T-cell (primary cell): ENCODE measurements at regions not wholly inside any gene's neighbourhood (a gene's known extent, or its start where the extent isn't known, plus 50 kb on each side); places are given as distances from the start of the nearest gene placed in this dataset.

ENCODE experiments used
- ATAC-seq, 4 experiments: fragments of 200-7000 bp in 3 of 4; fragments of 150-1000 bp in 1 of 4; cut with Tn5 transposase; replicated peaks in 1 of 4; 1 replicate in 3 of 4; 2 replicates in 1 of 4; pipeline ENCODE4 v1.10.0; 2021; ENCODE audit warnings: moderate library complexity in 3 of 4, mild to moderate bottlenecking in 2 of 4, moderate number of reproducible peaks in 1 of 4
- CTCF ChIA-PET, 2 donors: fragments of 300-600 bp; sonication (Branson Sonifier 250); formaldehyde crosslinking; loops; one replicate each; lab custom pipeline; 2022; ENCODE audit warnings: antibody characterized with exemption in 2 of 2; lab: Charles Lee
- POLR2A ChIA-PET, 2 donors: fragments of 300-600 bp; sonication (Branson Sonifier 250); formaldehyde crosslinking; loops; one replicate each; lab custom pipeline; 2022; ENCODE audit warnings: antibody characterized with exemption in 2 of 2; lab: Charles Lee
- DNase-seq, 35 experiments: peaks; one replicate each; pipeline versions ENCODE4 v3.0.0 to v3.0.0-alpha.2; 2013 to 2023
- H3K27ac ChIP-seq: one replicate; pipeline ENCODE4 v1.5.1; 2013; ENCODE audit warnings: low read length
- H3K27me3 ChIP-seq, 2 experiments: replicated peaks in 1 of 2; 1 replicate in 1 of 2; 2 replicates in 1 of 2; pipeline versions ENCODE4 v1.6.1 to v1.7.0; 2013; ENCODE audit warnings: low read length in 1 of 2, mixed read lengths in 1 of 2; ENCODE audit not compliant: control insufficient read depth in 2 of 2, insufficient read depth in 2 of 2; ENCODE audit errors: extremely low read depth in 1 of 2
- H3K36me3 ChIP-seq, 2 donors: 1 replicate in 1 of 2; 2 replicates in 1 of 2; pipeline versions ENCODE4 v1.6.1 to v1.7.0; 2013; ENCODE audit warnings: low read length in 1 of 2; ENCODE audit not compliant: control insufficient read depth in 2 of 2, insufficient read depth in 1 of 2; ENCODE audit errors: extremely low read depth in 1 of 2
- H3K4me1 ChIP-seq, 2 experiments: 1 replicate in 1 of 2; 2 replicates in 1 of 2; pipeline versions ENCODE4 v1.6.1 to v1.7.0; 2013; ENCODE audit warnings: low read length in 2 of 2, mixed read lengths in 1 of 2; ENCODE audit not compliant: insufficient read depth in 2 of 2, control insufficient read depth in 1 of 2; ENCODE audit errors: extremely low read depth in 1 of 2
- H3K4me3 ChIP-seq, 2 donors: 1 replicate in 1 of 2; 2 replicates in 1 of 2; pipeline versions ENCODE4 v1.5.1 to v1.7.0; 2013; ENCODE audit warnings: mild to moderate bottlenecking in 2 of 2, low read length in 1 of 2, moderate library complexity in 1 of 2; ENCODE audit not compliant: control insufficient read depth in 1 of 2; ENCODE audit errors: extremely low read depth in 1 of 2
- H3K9me3 ChIP-seq: 2 replicates; pipeline ENCODE4 v1.7.0; 2013
- H3K27ac Mint-ChIP-seq, 2 donors: one replicate each; pipeline ENCODE4 v1.8.0; 2020 to 2021; ENCODE audit warnings: mild to moderate bottlenecking in 2 of 2, mixed read lengths in 2 of 2
- H3K27me3 Mint-ChIP-seq, 2 donors: one replicate each; pipeline ENCODE4 v1.8.0; 2021 to 2022; ENCODE audit warnings: mixed read lengths in 2 of 2
- H3K36me3 Mint-ChIP-seq: one replicate; pipeline ENCODE4 v1.8.0; 2021; ENCODE audit warnings: mixed read lengths
- H3K4me1 Mint-ChIP-seq, 3 donors: one replicate each; pipeline ENCODE4 v1.8.0; 2020 to 2022; ENCODE audit warnings: mixed read lengths in 3 of 3, mild to moderate bottlenecking in 1 of 3
- H3K4me3 Mint-ChIP-seq, 3 donors: one replicate each; pipeline ENCODE4 v1.8.0; 2020 to 2022; ENCODE audit warnings: mild to moderate bottlenecking in 3 of 3, mixed read lengths in 3 of 3, moderate library complexity in 3 of 3
- H3K9me3 Mint-ChIP-seq, 3 donors: one replicate each; pipeline ENCODE4 v1.8.0; 2020 to 2022; ENCODE audit warnings: mixed read lengths in 3 of 3
- WGBS: methylation state at CpG from one replicate; pipeline ENCODE4 v1.1.5; 2013; ENCODE audit warnings: missing lambda C conversion rate; ENCODE audit not compliant: insufficient coverage; 5-methylcytosine and 5-hydroxymethylcytosine counted together

GRCh38 chr3:159779883-159780282 is 208.8 kb upstream of the IL12A start:
- Mint-ChIP-seq H3K27me3 (peaks cover 10 to 21% of the 10 kb centered on the region in 2 donors), H3K27ac (no peak overlapping the region), H3K9me3 (no peaks in the 10 kb centered on the region), H3K4me1 (no peaks in the 10 kb centered on the region), H3K36me3 (no peaks in the 10 kb centered on the region), H3K4me3 (no peak overlapping the region)
- H3K36me3 ChIP-seq: no peaks in the 10 kb centered on the region
- WGBS: 88% methylated on average over 6 of the region's 6 CpGs
- ATAC-seq (no peak), DNase-seq (no peak)
- peaks cover 0 to 9% of the 10 kb centered on the region in 2 experiments for H3K27me3 ChIP-seq
- H3K27ac ChIP-seq: no peak overlapping the region
- no peak overlapping the region for H3K4me3 ChIP-seq
- ChIA-PET POLR2A (no interaction called here), CTCF (no interaction called here)
- no peaks in the 10 kb centered on the region for H3K4me1 ChIP-seq
- no peaks in the 10 kb centered on the region for H3K9me3 ChIP-seq

- Mint-ChIP-seq H3K36me3 (no peaks in the 10 kb centered on the region), H3K27ac (no peak overlapping the region), H3K4me3 (no peak overlapping the region), H3K9me3 (no peaks in the 10 kb centered on the region), H3K4me1 (no peaks in the 10 kb centered on the region), H3K27me3 (peaks cover 5 to 11% of the 10 kb centered on the region in 2 donors)
- POLR2A ChIA-PET: no interaction called here
- CTCF ChIA-PET: no interaction called here
- WGBS: no CpG with 5 or more reads among the region's 2 CpGs
- Histone ChIP-seq H3K4me1 (no peaks in the 10 kb centered on the region), H3K27ac (no peak overlapping the region), H3K27me3 (peaks cover 0 to 3% of the 10 kb centered on the region in 2 experiments), H3K36me3 (no peaks in the 10 kb centered on the region), H3K9me3 (no peaks in the 10 kb centered on the region), H3K4me3 (no peak overlapping the region)
- ATAC-seq (no peak), DNase-seq (no peak)
Measured at GRCh38 chr3:159781867-159782266, 206.8 kb upstream of the IL12A start.

GRCh38 chr3:159782724-159783421 is 205.8 kb upstream of the IL12A start:
- Histone ChIP-seq H3K27me3 (peaks cover 0 to 3% of the 10 kb centered on the region in 2 experiments), H3K27ac (no peak overlapping the region), H3K4me3 (no peak overlapping the region), H3K4me1 (no peaks in the 10 kb centered on the region), H3K36me3 (no peaks in the 10 kb centered on the region), H3K9me3 (no peaks in the 10 kb centered on the region)
- peaks cover 3 to 14% of the 10 kb centered on the region in 2 donors for H3K27me3 Mint-ChIP-seq
- ChIA-PET POLR2A (no interaction called here), CTCF (no interaction called here)
- WGBS: no CpG with 5 or more reads among the region's 5 CpGs
- no peaks in the 10 kb centered on the region for H3K9me3 Mint-ChIP-seq
- H3K4me3 Mint-ChIP-seq: no peak overlapping the region
- no peak for DNase-seq
- no peak overlapping the region for H3K27ac Mint-ChIP-seq
- no peaks in the 10 kb centered on the region for H3K36me3 Mint-ChIP-seq
- no peaks in the 10 kb centered on the region for H3K4me1 Mint-ChIP-seq
- ATAC-seq: no peak

- H3K4me3 ChIP-seq: no peak overlapping the region
- 83% methylated on average over 5 of the region's 13 CpGs for WGBS
- no peaks in the 10 kb centered on the region for H3K9me3 ChIP-seq
- no peak for DNase-seq
- POLR2A ChIA-PET: no interaction called here
- Mint-ChIP-seq H3K4me3 (no peak overlapping the region), H3K9me3 (no peaks in the 10 kb centered on the region), H3K36me3 (no peaks in the 10 kb centered on the region), H3K4me1 (no peaks in the 10 kb centered on the region), H3K27me3 (peaks cover 3 to 14% of the 10 kb centered on the region in 2 donors), H3K27ac (no peak overlapping the region)
- H3K27me3 ChIP-seq: peaks cover 0 to 3% of the 10 kb centered on the region in 2 experiments
- no peak overlapping the region for H3K27ac ChIP-seq
- CTCF ChIA-PET: no interaction called here
- no peaks in the 10 kb centered on the region for H3K36me3 ChIP-seq
- no peaks in the 10 kb centered on the region for H3K4me1 ChIP-seq
- ATAC-seq: no peak
Measured at GRCh38 chr3:159783780-159784742, 204.6 kb upstream of the IL12A start.

- DNase-seq (no peak), ATAC-seq (no peak)
- no CpG with 5 or more reads among the region's 1 CpG for WGBS
- no peak overlapping the region for H3K27ac Mint-ChIP-seq
- H3K36me3 Mint-ChIP-seq: no peaks in the 10 kb centered on the region
- POLR2A ChIA-PET: interaction anchor here in 1 of 2 donors (0.6 kb wide), 2 partner anchors 191 to 622 kb away, joined by 5 to 6 read pairs; no protein-coding TSS in a partner anchor
- Histone ChIP-seq H3K4me3 (no peak overlapping the region), H3K36me3 (no peaks in the 10 kb centered on the region), H3K4me1 (no peaks in the 10 kb centered on the region), H3K27ac (no peak overlapping the region), H3K9me3 (no peaks in the 10 kb centered on the region), H3K27me3 (peaks cover 0 to 3% of the 10 kb centered on the region in 2 experiments)
- peaks cover 3 to 14% of the 10 kb centered on the region in 2 donors for H3K27me3 Mint-ChIP-seq
- no peaks in the 10 kb centered on the region for H3K4me1 Mint-ChIP-seq
- CTCF ChIA-PET: no interaction called here
- H3K4me3 Mint-ChIP-seq: no peak overlapping the region
- H3K9me3 Mint-ChIP-seq: no peaks in the 10 kb centered on the region
Measured at GRCh38 chr3:159785273-159785708, 203.3 kb upstream of the IL12A start.

GRCh38 chr3:159786489-159787177 is 202.0 kb upstream of the IL12A start:
- Mint-ChIP-seq H3K36me3 (no peaks in the 10 kb centered on the region), H3K27ac (no peak overlapping the region), H3K27me3 (peaks cover 3 to 14% of the 10 kb centered on the region in 2 donors), H3K4me3 (no peak overlapping the region), H3K4me1 (no peaks in the 10 kb centered on the region), H3K9me3 (no peaks in the 10 kb centered on the region)
- ChIA-PET POLR2A (no interaction called here), CTCF (no interaction called here)
- no peaks in the 10 kb centered on the region for H3K36me3 ChIP-seq
- H3K27ac ChIP-seq: no peak overlapping the region
- ATAC-seq (no peak), DNase-seq (no peak)
- H3K4me3 ChIP-seq: no peak overlapping the region
- H3K9me3 ChIP-seq: no peaks in the 10 kb centered on the region
- no peaks in the 10 kb centered on the region for H3K4me1 ChIP-seq
- 78% methylated on average over 5 of the region's 9 CpGs for WGBS
- peaks cover 0 to 3% of the 10 kb centered on the region in 2 experiments for H3K27me3 ChIP-seq
